ENCODE measurements at regions not wholly inside any gene's neighbourhood (a gene's known extent, or its start where the extent isn't known, plus 50 kb on each side); places are given as distances from the start of the nearest gene placed in this dataset.

DNA sequence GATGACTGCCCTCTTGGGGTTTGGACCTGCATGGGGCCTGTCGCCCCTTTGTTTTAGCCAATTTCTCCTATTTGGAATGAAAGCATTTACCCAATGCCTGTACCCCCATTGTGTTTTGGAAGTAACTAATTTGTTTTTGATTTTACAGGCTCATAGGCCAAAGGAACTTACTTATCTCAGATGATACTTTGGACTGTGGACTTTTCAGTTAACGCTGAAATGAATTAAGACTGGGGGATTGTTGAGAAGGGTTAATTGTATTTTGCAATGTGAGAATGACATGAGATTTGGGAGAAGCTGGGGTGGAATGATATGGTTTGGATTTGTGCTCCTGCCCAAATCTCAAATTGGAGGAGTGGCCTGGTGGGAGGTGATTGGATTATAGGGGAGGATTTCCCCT, 185.8 kb upstream of the PHYHIPL start:
- Histone ChIP-seq H3K27me3 (ENCODE audit: low read depth) (no peaks in the 10 kb centered on the region), H3K4me1 (no peaks in the 10 kb centered on the region), H3K9me3 (no peaks in the 10 kb centered on the region), H3K4me3 (no peak overlapping the region), H3K27ac (no peak overlapping the region), H3K36me3 (no peaks in the 10 kb centered on the region)
- DNase-seq, result no peak
- TF ChIP-seq, protein P1, sequence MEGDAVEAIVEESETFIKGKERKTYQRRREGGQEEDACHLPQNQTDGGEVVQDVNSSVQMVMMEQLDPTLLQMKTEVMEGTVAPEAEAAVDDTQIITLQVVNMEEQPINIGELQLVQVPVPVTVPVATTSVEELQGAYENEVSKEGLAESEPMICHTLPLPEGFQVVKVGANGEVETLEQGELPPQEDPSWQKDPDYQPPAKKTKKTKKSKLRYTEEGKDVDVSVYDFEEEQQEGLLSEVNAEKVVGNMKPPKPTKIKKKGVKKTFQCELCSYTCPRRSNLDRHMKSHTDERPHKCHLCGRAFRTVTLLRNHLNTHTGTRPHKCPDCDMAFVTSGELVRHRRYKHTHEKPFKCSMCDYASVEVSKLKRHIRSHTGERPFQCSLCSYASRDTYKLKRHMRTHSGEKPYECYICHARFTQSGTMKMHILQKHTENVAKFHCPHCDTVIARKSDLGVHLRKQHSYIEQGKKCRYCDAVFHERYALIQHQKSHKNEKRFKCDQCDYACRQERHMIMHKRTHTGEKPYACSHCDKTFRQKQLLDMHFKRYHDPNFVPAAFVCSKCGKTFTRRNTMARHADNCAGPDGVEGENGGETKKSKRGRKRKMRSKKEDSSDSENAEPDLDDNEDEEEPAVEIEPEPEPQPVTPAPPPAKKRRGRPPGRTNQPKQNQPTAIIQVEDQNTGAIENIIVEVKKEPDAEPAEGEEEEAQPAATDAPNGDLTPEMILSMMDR (IDR thresholded peaks at IDR 0.05), result no peak
- no peak for ATAC-seq
- intact Hi-C loops (cut with DNase I), result no loop called here

DNA sequence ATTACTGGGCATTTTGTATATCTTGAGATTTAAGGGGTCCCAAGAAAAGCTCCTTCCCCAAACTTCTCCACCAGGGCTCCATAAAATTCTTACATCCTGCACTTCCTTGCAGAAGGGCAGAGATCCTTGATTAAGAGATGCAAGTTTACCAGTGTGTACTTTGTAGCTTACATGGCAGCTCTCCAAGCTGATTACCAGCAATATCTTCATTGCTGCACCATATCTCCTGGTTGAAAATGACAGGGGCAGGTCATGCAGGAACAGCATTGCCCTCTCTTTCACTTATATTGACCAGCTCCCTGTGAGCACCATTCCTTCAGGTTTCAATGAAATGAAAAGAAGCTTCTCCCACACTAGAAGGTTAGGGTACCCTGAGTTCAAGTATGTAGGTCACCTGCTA, 184.6 kb upstream of the PHYHIPL start:
- no peaks in the 10 kb centered on the region for H3K9me3 ChIP-seq
- ATAC-seq (no peak), DNase-seq (no peak)
- intact Hi-C loops (cut with DNase I), result no loop called here
- no peak overlapping the region for H3K27ac ChIP-seq
- no peaks in the 10 kb centered on the region for H3K27me3 ChIP-seq (ENCODE audit: low read depth)
- no peaks in the 10 kb centered on the region for H3K4me1 ChIP-seq
- TF ChIP-seq, protein P1 (IDR thresholded peaks at IDR 0.05), result no peak
- no peaks in the 10 kb centered on the region for H3K36me3 ChIP-seq
- H3K4me3 ChIP-seq, result no peak overlapping the region

DNA sequence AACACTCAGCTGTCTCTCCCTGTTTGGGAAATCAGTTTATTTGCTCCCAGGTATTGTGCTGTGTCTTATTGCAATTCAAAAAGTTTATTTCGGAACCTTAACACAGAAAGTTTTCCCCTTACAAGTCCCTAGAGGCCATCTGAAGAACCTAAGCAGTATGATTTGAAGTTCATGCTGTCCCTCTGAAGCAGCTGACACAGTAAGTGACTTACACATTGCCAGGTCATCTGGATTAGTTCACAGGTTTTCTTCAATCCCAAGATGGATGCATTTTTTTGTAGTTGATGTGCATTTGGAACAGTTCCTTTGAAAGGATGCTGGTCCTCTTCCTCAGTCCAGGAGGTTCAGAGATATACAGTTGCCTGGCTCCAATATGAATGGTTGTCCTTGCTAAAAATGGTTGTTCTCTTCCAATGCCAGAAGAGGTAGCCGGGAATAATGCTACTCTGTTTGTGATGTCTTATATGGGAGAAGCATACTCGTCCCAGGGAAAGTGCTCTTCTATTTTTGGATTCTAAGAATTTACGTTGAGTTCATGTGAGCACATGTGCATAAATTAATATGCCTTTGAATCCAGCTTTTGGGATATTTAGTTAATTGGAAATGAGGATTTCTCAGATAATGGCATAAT, 183.5 kb upstream of the PHYHIPL start:
- ATAC-seq (no peak), DNase-seq (no peak)
- Histone ChIP-seq H3K9me3 (no peaks in the 10 kb centered on the region), H3K27me3 (ENCODE audit: low read depth) (no peaks in the 10 kb centered on the region), H3K4me1 (no peaks in the 10 kb centered on the region), H3K36me3 (no peaks in the 10 kb centered on the region), H3K27ac (no peak overlapping the region), H3K4me3 (no peak overlapping the region)
- TF ChIP-seq, protein P1 (IDR thresholded peaks at IDR 0.05), result no peak
- intact Hi-C loops (cut with DNase I), result no loop called here

DNA sequence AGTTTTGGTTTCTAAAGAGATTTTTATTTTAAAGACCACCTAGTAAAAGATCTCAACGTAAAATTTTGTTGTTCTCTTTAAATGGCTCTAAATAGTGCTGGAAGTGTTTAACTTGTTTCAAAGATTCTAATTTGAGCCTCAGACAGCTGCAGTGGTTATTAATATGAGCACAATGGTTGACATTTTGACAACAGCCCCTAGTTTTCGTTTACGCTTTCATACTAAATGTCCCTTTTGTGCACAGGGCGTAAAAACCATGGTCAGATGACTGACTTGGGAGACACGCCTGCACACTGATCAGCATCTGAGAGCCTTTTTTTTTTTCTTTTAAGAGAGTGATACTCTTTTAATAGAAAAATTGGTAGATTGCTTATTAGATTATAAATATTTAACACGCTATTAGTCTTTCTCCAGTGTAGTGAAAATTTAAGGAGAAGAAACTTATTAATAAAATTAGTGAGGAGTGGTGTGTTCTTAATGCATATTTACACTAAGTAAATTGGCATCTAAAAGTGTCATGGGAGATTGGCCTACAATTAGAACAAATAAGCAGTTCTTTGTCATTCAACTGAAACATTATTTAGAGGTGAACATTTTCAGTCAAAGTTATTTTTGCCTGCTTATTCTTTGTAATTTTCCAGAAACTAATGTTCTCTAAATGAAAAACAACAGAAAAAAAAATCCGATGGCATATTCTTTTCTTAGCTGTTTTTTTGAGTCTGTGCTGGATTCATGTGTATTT, 182.8 kb upstream of the PHYHIPL start:
- no peaks in the 10 kb centered on the region for H3K36me3 ChIP-seq
- H3K27ac ChIP-seq, result no peak overlapping the region
- TF ChIP-seq, protein P1 (IDR thresholded peaks at IDR 0.05), result no peak
- no peak for ATAC-seq
- intact Hi-C loops (cut with DNase I), result no loop called here
- H3K4me1 ChIP-seq, result no peaks in the 10 kb centered on the region
- no peaks in the 10 kb centered on the region for H3K9me3 ChIP-seq
- no peaks in the 10 kb centered on the region for H3K27me3 ChIP-seq (ENCODE audit: low read depth)
- no peak for DNase-seq
- no peak overlapping the region for H3K4me3 ChIP-seq

DNA sequence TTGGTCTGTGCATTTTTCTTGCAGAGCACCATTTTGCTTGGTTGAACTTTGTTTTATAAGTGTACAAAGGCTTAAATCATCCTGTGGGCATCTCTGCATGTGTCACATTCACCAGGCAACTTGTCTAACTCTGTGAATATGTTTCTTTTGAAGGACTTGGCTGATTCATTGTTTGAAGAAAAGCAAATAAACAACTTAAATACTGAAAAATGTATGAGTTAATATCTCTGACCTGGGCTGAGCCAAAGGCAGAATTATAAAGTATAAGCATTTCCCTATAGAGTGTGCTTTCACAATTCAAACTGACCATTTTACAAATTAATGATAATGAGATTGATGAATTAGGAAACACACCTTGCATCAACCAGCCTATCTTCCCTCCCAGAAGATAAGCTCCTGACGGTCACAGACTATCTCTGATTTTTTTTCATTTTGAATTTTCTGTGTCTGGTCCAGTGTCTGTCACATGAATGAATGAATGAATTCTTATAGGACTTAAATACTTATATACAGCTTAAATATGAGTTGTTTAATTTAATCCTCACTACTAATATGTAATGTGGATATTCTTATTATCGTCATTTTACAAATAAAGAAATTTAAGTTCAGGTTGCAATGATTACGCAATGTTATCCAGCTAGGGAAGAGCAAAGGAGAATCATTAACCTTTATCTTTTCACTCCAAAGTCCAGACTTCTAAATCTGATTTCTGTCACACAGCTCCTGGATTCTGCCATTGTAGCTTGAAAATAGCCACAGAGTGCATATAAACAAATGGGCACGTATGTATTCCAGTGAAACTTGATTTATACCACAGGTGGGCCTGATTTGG, 182.0 kb upstream of the PHYHIPL start:
- TF ChIP-seq, protein P1 (IDR thresholded peaks at IDR 0.05), result no peak
- no peaks in the 10 kb centered on the region for H3K4me1 ChIP-seq
- DNase-seq, result no peak
- no peaks in the 10 kb centered on the region for H3K9me3 ChIP-seq
- H3K27ac ChIP-seq, result no peak overlapping the region
- H3K27me3 ChIP-seq (ENCODE audit: low read depth), result no peaks in the 10 kb centered on the region
- no peak overlapping the region for H3K4me3 ChIP-seq
- H3K36me3 ChIP-seq, result no peaks in the 10 kb centered on the region
- intact Hi-C loops (cut with DNase I), result no loop called here
- ATAC-seq, result no peak

Data from lower lobe of right lung (tissue), 2 donors.